Stimulated activated CD8-positive, alpha-beta memory T cell treated with anti-CD3 and anti-CD28 coated beads, Interleukin-2, amount 100 ng/mL, for 48 hours (primary cell): ENCODE measurements at regions not wholly inside any gene's neighbourhood (a gene's known extent, or its start where the extent isn't known, plus 50 kb on each side); places are given as distances from the start of the nearest gene placed in this dataset.

Experiments used
- DNase-seq, 2 donors: peaks; one replicate each; pipeline ENCODE4 v3.0.0-alpha.2; 2020; ENCODE audit warnings: low read depth in 2 of 2

DNA sequence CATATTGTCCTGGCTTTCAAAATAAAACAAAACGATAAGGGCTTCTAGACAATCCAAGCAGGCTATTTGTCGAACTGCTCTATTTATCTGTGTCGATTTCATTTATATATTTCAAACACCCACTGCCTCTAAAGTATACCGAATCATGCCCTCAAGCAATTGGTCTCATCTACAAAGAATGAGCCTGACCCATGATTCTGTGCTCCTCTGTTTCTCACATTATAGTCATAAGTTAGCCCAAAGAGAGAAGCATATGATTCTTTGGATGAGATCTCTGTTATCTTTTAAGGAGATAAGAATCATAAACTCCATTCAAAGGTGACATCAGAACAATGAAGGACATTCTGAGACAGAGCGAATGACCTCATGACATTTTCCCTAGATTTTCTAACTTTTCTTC is 191.1 kb downstream of the MAP2K6 start:
- no peak for DNase-seq

DNA sequence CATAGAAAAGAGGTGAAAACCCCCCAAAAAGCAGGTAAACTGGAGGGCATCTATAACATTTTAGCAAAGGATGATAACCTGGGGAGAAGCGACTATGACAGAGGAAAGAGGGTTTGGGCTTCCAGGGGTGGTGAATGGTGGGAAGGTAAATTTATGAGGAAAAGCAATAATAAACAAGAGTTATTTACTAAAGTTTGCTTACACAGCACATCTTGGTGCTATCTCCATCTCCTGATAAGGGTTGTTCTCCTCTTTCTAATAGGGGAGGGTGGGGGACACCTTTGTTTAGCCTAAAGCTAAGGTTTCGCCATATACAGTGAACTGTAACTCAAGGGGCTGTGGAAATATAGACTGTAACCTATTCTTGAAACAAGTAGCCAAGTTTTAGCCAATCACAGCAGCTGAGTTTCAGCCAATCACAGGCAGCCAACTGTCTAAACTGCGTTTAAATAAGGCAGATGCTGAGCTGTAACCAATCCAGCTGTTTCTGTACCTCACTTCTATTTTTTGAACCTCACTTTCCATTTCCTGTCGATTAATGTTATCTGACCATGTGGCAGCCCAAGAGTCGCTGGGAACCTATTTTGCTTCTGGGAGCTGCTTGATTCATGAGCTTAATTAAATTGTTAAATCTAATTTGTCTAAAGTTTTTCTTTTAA is 191.8 kb downstream of the MAP2K6 start:
- DNase-seq: no peak

DNA sequence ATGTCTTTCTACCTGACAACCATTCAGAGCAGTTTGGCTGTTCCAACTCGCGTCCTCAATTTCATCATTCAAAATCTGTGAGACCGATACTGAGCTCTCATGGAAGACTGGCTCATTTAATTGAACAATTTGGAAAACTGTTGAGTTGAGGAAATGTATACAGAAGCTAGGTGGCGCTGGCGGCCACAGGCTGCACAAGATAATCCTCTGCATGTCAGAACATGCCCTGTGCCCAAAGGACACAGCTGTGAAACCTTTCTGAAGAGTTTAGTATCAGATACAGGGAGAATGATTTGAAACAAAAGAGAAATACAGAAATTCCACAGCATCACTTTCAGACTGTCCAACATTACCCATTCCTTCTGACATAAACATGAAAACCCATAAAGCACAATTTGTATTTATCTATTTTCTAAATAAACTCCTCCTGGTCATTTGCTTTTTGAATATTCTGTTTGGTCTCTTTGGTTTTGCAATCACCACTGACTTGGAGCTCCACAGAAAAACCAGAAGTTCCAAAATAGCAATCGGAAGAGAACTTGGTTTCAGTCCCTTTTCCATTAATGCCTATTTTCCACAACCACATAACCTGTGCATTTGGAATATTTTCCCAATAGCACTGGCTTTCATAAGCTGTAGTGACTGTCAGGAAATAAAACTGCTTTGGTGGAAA is 192.8 kb downstream of the MAP2K6 start:
- DNase-seq: peak; percentile 1 to 3

DNA sequence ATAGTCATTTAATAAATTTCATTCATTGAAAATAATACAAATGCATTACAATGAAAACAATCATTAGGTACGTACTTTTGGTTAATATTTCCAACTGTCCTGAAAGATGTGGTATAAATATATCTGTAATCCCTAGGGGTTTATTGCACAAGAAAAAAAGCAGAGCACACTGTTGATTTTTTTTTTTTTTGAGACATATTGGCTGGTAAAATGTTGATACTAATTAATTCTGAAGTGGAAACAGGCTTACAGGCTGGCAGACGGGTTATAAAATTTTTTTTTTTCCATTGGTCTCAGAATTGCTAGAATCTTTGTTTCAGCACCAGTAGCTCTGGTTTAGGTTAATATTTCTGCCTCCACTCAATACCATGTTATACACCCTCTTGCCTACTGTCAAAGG is 193.6 kb downstream of the MAP2K6 start:
- DNase-seq: no peak

DNA sequence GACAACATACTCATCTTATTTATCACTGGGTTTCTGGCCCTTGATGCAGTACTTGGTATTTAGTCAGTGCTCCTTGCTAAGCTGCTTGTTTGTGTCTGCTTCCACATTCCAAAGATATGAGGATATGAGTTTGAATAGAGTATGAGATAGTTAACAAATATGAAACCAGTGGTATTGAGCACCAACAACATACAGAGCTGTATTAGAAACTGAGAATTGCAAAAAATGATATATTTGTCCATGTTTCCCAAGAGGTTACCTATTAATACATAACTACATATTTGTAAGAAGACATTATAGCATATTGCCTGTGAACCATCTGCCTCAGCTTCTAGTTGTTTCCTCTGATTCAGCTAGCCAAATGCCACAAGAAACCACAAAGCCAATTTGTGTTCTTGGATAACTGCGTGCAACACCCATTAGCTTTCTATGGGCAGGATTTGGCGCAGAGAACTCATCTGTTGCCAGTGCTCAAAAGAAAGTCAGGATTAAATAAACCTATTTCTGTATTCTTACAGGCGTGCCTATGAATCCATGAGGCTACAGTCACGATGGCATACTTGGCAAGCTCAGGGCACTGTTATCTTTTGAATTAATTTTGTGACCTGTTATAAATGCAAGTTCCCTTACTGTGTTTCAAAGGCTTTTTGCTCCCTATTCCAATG is 194.4 kb downstream of the MAP2K6 start:
- DNase-seq: no peak

DNA sequence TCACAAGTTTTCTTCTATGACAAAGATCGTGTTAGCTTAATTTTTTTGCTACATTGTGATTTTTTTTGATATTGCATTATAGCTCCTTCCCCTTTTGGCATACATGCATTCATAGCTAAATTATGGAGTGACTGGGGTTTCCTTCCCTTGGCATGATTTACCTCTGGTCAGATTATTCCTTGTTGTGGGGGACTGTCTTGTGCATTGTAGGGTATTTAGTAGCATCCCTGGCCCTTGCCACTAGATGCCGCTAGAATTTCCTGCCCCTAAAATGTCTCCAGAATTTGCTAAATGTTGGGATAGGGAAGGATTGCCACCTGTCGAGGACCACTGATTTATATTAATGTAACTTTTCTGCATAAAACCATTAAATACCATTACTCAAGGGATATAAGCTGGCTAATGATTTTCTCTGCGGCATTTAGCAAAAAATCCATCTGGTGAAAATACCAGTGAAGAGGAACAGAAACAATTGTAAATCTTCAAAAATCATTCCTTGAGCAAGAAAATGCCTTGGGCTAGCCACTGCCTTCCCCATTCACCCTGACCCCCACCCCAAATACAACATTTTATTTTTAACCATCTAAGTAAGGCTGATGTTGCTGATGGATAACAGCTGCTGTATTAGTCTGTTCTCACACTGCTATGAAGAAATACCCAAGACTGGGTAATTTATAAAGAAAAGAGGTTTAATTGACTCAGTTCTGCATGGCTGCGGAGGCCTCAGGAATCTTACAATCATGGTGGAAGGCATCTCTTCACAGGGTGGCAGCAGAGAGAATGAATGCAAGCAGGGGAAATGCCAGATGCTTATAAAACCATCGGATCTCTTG is 195.2 kb downstream of the MAP2K6 start:
- DNase-seq: no peak

DNA sequence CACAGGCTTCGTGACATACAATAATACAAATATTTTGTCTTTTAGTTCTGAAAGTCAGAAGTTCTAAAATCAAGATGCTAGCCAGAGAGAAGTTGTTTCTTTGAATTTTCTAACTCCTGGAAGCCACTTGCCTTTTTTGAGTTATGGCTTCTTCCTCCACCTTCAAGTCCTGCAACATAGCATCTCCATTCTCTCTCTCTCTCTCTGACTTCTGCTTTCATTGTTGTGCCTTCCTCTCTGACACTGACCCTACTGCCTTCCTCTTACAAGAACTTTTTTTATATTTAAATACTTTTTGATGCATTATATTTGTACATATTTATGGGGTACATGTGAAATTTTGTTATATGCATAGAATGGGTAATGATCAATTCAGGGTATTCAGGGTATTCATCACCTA is 205.9 kb downstream of the MAP2K6 start:
- DNase-seq: no peak

DNA sequence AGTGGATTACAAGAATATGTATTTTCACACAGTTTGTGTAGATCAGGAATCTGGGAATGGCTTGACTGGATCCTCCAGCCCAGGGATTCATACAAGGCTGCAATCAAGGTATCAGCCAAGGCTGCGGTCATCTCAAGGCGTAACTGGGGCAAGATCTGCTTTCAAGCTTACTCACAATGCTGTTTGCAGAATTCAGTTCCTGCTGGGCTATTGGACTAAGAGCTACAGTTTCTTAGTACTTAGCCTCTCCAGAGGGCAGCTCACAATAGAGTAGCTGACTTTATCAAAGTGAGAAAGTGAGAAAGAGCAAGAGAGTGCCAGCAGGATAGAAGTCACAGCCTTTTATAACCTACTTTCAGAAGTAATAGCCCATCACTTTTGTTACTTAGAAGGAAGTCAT is 211.0 kb downstream of the MAP2K6 start:
- no peak for DNase-seq

DNA sequence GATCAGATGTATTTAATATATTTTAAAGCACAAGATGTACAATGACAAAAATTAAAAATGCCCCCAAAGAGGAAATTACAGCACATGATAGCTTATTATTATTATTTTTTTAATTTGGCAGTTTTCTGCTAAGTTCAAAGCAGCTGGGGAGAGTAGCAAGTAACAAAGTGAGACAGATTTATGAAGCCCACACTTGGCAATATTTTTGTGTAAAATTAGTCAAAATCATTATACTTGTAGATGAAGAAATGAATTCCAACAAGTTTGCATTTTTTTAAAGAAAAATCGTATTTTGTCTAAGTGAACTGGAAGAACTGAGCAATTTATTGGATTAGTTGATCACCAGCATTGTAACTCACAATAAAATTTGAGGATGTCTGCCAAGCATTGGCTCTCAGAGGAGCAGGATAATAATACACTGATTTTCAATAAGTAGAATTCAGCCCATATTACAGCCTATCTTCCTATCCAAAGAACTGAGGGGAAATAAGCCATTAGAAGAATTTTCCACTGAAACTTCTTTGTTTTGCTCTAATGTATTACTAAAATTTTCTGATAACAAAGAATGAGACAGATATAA is 215.6 kb downstream of the MAP2K6 start:
- no peak for DNase-seq

DNA sequence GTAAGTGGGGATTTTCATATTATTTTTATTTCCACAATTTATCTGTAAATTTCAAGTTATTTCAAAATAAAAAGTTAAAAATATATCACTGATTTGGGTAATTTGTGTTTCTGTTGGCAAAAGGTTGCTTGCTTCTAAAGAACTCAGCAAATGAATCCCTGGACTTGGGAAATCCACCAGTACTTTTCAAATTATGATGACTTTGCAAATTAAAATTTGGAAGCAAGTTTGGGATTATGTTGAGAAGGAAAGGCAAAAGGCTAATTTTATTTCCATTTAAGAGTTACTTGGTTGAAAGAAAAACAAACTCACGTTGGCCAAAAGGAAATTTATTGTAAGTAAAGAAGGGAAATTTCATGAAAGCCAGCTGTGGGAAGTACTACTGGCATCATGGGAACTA is 220.3 kb downstream of the MAP2K6 start:
- DNase-seq: no peak

DNA sequence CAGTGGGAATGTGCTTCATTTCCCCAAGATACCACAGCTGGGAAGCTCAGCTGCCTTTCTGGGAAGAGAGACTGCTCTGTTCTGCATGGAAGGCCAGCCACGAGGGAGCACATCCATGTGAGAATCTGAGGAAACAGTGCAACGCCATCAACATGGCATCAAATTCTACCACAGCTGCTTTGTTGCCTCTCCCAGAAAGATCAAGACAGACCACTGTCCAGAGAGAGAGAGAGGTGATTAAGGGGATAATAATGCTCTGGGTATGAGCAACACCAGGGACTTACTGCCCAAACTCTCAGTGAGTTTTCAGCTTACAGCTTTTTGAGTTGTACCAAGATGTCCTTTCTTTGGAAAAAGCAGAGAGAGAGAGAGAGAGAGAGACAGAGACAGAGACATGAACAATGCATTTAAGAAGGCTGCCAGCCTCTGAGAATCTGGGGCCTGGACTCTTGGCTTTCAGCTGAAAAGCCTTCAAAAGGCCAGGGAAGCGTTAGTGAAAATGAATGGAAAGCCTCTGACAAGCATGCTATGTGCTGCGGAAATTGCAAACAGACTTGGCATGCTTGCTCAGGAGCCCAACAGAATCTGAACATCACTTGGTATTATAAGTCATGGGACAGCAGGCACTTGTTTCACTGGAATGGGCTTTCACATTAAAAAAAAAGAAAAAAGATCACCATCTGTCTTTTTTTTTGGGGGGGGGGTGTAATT is 223.1 kb downstream of the MAP2K6 start:
- no peak for DNase-seq

DNA sequence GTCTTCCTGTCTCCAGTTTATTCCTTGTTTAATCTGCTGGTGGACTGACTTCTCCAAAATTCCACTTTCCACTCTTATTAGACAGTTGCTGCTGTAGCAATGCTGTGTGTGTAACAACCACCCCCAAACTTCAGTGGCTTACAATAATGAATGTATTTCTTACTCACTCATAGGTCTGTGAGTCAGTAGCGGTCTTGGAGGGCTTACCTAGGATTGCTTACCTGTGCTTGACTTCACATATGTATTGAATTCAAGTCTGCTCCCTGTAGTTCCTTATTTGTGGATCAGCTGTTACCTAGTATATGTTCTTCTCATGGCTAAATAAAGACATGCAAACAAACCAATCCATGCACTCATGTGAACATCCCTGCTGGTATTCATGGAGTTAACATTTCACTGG is 224.6 kb downstream of the MAP2K6 start:
- no peak for DNase-seq

DNA sequence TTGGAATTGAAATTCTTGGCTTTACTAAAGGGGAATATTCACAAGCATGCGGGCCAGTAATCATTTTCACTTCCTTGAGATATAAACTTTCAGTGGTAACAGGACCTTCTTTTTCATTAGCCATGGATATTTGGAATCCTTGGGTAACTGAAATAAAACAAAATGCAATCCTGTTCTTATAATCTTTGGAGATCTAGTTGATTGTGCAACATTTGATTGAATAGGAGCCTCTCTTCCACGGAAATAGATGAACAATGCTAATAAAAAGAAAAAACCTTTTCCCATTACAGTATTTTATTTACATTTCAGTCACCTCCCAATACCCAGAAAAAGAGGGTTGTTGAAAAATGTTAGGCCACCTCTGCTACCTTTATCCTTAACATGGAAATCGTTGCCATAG is 225.6 kb downstream of the MAP2K6 start:
- no peak for DNase-seq

DNA sequence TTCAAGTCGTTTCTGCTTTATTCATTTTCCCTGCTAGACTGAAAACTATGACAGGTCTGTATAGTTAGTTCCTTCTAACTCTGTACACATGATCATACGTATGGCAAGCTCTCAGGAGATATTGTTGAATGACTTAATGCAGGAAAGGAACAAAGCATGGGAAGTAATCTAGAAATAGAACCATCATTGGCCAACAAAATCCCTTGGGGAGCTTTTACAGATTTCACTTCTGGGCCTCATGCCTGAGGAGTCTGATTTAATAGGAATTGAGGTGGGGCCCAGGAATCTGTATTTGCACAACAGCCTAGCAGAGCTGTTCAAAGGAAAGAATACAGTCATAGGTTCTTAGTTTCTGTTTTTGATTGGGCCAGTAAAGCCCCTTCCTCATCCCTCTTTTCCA is 229.2 kb downstream of the MAP2K6 start:
- no peak for DNase-seq

DNA sequence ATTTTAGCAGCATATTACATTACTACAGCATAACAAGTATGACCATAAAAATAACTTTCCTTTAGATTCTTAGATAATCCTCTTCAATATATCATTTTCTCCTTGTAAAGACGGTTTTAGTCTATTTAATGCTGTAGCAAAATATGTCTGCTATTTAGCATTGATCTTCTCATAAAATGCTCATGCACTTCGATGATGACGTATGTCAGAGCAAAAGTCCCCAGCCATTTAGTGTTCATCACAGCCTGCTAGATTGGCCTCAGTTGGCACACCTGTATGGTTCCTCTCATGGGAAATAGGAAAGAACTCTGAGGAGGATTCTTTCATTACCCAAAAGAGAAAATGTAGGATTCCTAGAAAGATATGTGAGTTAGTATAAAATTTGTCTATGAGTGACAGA is 232.2 kb downstream of the MAP2K6 start:
- no peak for DNase-seq

DNA sequence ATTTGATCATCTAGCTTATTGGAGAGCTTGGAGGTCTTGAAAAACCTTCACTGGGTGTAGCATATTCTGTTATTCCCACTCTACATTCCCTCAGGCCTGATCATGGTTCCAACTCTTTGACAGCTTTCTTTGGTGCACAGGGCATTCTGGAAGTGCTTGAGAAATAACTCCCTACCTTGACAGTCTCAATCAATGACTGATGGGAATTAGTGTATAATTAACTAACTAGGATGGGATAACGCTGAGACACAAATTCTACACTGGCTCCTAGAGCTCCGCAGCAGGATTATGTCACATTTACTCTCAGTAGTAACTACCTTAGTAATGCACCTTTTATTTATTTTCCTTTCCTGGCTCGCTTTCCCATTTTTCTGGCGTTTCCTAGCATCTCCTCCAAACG is 236.4 kb downstream of the MAP2K6 start:
- no peak for DNase-seq

DNA sequence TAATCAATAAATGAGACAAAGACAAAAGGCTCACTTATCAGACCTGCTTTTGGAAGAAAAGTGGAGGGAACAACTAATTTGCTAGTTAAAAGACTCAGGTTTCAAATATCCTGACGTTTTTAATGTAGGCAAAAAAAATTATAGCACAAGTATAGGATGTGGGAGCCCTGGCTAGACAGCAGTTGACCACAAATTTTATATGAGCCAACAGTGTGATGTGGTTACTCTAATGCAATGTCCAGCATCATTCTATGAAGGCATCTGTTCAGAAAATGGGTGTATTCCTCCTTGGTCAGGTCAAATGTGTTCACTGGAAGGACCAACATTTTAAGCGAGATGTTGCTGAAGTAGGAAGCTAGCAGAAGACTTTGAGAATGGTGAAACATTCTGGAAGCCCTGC is 237.4 kb downstream of the MAP2K6 start:
- no peak for DNase-seq

DNA sequence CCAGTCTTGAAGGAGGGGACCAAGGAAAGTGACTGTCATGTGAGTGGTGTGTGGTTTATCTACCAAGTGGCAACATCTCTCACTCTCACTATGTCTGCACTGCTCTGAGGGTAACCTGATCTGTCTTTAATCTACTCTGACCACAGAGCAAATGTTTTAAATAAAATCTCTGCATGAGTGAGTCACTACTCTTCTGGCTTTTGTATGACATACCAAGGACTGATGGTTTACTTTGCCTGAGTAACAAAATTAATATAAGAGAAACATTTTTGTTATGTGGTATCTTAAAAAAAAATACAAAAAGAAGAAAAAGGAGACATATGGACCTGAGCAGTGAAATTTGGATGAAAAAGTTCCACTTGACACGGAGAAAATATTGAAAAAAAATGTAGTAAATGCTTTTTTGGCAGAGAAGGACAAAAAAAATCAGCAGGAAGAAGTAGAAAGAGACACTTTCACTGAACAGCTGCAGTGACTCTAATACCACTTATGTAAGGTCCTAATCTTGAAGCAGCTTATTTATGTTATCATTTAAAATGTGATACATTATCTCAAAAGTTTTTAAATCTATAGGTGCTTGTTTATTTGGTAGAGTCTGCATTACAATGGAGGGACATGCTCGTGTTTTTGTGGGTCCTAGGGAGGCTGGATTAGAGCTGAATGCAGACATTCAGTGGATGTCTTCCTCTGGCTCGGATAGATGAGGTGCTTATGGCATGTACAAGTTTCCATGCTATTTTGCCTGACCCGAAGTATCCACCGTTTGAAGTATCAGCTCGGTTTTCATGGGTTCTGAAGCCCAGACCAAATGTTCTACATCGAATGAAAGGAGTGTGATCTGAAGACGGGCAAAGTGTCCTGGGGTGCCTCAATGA is 240.7 kb downstream of the MAP2K6 start:
- no peak for DNase-seq

DNA sequence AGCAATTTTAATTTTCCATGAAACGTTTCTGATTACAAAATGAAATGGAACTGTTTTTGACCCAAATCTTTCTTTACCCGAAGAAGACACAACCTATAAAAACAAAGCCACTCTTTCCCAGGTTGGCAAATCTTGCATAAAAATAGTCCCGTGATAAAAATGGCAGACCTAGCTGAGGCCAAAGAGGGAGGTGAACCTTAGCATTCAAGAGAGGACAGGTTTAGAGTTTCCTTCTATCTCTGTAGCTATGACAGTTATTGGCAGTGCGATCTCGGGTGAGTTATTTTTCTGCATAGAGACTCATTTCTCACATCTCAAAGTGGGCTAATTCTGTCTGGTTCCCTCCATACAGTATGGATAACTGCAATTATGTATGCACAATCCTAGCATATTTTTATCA is 241.4 kb downstream of the MAP2K6 start:
- DNase-seq: no peak

DNA sequence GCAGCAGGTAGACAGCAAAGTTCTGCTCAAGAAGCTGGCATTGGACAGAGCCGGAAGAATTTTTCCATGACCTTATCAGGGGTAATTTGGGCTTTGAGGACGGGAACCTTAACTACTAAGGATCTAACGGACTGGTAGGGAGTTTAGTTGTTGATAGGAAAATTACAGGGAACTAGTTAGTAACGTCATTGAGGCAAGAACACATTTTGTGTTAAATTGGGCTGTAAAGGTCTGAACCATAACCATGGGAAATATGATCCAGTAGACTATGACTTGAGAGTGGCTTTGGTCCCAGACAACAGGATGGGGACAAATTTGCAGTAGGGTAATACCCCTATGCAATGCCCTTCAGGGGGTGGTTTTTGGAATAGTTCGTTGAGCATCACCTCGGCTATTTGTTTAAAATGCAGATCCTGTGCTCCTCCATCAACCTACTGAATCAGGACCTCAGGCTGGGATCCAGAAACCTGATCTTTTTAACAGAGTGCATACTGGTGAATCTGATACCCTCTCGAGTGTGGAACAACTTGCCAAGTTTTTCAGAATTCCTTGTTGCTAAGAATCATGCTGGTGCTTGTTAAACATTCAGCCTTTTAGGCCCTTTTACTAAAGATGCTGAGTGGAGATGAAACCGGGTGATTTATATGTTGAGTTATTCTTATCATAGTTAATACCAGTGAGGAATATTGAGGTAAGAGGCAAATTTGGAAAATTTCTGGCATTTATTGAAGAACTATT is 255.1 kb downstream of the MAP2K6 start:
- no peak for DNase-seq
